22Rv1 (cell line): ENCODE measurements at regions not wholly inside any gene's neighbourhood (a gene's known extent, or its start where the extent isn't known, plus 50 kb on each side); places are given as distances from the start of the nearest gene placed in this dataset.
"Not testable (repeated sequence)": the region's sequence is repeated elsewhere in the genome, so short reads cannot be mapped to it uniquely, and the experiment has no call there.

Experiments
- H3K27ac ChIP-seq: fragments of 450-650 bp; 2 replicates; pipeline ENCODE4 v1.5.1; 2017
- CTCF ChIP-seq: fragments of 450-650 bp; IDR thresholded peaks from 2 replicates; pipeline ENCODE4 v1.5.1; 2017; ENCODE audit warnings: mild to moderate bottlenecking
- ZFX ChIP-seq: fragments of 450-650 bp; IDR thresholded peaks from 2 replicates; pipeline ENCODE4 v1.6.1; 2017; ENCODE audit warnings: antibody characterized with exemption, borderline replicate concordance

DNA sequence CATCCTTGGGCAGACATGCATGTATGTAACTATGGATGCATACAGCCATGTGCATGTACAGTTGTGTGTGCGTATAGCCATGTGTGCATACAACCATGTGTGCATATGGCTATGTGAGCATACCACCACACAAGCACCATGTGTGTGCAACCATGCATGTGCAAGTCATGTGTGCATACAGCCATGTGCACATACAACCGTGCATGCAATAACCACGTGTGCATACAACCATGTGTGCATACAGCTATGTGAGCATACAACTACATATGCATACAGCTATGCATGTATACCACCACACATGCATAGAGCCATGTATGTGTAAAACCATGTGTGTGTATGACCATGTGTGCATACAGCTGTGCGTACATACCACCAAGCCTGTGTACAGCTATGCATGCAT, 185.7 kb downstream of the BANP start:
- not testable (repeated sequence) for H3K27ac ChIP-seq

- not testable (repeated sequence) for H3K27ac ChIP-seq
These were observed 187.9 kb downstream of the BANP start for GRCh38 chr16:88139141-88139540.

GRCh38 chr16:88140195-88140594, 189.0 kb downstream of the BANP start:
- H3K27ac ChIP-seq: not testable (repeated sequence)

DNA sequence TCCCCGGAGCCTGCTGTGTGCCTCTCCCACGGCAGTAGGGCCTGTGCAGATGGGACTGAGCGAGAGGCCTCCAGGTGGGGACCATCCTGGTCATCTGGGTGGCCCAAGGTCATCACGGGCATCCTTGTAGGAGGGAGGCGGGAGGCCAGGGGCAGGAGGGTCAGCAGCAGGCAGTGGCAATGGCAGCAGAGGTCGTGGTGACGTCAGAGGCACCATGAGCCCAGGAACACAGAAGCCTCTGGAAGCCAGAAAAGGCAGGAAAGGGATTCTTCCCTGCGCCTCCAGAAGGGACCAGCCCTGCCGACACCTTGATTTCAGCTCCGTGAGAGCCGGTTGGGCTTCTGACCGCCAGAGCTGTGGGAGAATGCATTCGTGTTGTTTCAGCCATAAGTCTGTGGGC, 190.3 kb downstream of the BANP start:
- TF ChIP-seq ZFX (no peak), CTCF (no peak)

DNA sequence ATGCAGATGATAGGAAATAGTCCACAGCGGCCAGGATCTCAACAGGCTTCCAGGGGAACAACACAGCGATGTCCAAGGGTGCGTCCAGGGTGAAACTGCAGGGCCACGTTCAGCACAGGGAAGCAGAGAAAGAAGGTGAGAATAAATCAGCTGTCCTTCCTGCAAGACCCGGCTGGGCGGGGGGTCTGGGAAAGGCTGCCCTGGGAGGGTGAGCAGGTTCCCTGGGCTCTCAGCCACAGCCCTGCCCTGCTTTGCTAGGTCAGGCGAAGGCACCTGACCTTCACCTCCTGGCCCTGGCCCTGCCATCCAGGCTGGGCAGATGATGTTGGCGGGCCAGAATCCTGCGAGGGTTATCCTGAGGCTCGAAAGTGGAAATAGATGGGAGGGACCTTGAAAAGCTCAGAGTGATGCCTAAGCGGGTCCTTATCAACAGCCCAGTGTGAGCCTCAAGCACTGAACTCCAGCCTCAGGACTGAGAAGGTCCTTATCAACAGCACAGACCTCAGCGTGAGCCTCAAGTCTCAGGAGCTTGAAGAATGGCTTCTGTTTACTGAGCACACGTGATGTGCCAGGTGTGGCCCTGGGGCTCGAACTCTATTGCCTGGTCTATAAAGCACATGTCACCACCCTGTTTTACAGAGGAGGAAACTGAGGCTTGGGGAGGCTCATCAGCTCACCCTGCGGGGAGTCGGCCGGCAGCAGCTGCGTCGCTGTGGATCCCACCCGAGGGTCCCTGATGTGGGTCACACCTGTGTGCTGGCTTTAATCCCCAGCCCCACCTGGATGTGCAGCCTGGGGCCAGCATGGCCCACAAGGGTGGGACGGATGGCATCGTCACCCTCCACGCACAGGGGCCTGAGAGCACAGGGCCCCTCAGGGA, 191.1 kb downstream of the BANP start:
- not testable (repeated sequence) for H3K27ac ChIP-seq

More for the DNA sequence above, 190.3 kb downstream of the BANP start:
- no peak overlapping the region for H3K27ac ChIP-seq

DNA sequence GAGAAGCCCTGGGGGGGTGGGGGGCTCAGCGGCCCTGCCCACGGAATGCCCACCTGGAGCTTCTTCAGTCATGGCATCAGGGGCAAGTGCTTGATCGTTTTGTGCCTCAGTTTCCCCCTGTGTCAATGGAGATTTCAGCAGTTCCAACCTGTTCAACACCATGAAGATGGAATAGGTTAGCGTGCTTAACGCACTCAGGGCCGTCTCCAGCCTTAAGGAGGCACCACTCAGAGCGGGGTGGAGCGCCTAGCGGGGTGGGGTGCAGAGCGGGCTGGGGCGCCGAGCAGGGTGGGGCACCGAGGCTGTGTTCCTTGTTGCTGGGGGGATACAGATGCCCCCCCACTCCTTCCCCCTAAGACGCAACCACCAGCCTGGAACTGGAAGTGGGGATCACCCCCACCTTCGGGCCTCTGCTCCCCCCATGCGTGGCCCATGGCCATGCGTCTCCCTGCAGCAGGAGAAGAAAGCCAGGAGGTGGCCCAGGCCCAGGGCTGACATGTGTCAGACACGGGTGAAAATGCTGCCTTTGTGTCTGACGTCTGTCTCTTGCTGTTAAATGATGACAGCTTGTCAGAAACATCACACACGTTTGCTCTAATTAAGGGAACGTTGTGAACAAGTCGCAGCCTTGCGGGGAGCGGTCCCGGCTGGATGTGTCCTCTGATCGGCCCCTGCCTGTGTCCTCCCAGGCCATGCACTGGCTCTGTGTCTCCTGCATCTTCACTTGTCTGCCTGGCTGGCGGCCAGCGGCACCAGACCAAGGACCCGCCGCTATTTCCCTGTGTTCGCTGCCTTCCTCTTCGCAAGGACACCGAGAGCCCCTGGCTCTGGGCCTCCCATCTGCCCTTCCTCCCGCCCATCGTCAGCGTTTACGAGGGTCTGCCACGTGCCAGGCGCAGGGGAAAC, 192.1 kb downstream of the BANP start:
- H3K27ac ChIP-seq: not testable (repeated sequence)

- TF ChIP-seq ZFX (no peak), CTCF (no peak)
These were observed 192.8 kb downstream of the BANP start for GRCh38 chr16:88144028-88144511.

GRCh38 chr16:88145376-88145775, 194.1 kb downstream of the BANP start:
- H3K27ac ChIP-seq: not testable (repeated sequence)

More at GRCh38 chr16:88144028-88144511, 192.8 kb downstream of the BANP start:
- H3K27ac ChIP-seq: no peak overlapping the region

- not testable (repeated sequence) for H3K27ac ChIP-seq
These were observed 194.7 kb downstream of the BANP start for GRCh38 chr16:88145824-88146405.

- H3K27ac ChIP-seq: not testable (repeated sequence)
These were observed 196.8 kb downstream of the BANP start for GRCh38 chr16:88148078-88148477.

DNA sequence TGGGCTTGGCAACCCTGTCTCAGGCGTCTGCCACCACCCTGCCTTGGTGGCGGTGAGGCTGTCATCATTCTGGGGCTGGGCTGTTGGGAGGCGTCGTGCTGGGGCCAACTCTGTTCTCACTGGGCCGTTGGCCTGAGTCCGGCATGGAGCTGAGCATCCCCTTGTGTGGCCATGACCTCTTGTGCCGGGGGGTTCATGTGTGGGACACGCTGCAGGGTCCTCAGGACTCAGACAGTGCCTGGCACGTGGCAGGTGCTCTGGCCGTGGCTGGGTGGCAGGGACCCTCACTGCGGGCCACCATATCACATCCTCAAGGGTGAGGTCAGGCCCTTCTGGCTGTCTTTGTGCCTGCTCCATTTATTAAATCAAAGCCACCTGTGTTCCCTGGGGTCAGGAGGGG, 197.4 kb downstream of the BANP start:
- H3K27ac ChIP-seq: not testable (repeated sequence)

DNA sequence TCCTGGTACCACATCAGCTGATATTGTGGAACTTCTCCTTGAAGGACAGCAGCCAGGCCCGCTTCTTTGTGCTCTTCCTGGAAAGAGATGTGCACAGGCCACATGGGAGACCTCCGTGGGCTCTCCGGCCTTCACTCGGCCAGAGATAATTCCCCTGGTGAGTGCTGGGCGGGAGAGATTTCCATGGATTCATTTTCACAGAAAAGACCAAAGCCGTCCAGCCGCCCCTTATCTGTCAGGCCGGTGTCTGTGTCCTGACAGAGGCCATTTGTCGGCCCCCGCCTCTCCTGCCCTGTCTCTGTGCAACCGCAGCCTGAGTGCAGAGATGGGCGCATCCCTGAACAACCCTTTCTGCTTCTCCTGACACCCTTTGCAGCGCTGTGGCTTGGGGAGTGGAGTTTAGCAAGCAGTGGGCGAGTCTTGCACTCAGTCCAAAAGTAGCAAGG, 197.9 kb downstream of the BANP start:
- H3K27ac ChIP-seq: not testable (repeated sequence)

DNA sequence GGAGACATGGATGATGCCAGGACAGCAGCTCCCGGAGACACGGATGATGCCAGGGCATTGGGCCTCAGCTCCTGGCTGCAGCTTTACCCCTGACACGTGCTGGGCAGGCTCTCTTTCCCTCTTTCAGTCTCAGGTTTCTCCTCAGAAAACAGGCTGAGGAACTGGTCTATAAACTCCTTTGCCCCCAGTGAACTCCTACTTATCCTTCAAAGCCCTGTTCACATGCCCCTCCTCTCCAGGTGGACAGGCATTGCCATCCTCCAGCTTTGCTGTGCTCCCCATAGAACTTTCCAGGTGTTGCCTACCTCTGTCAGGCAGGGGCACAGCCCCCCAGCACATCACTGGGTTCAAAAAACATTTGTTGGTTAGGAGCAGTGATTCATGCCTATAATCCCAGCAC, 198.4 kb downstream of the BANP start:
- H3K27ac ChIP-seq: not testable (repeated sequence)

- not testable (repeated sequence) for H3K27ac ChIP-seq
These were observed 199.4 kb downstream of the BANP start for GRCh38 chr16:88150456-88151128.

- not testable (repeated sequence) for H3K27ac ChIP-seq
These were observed 199.9 kb downstream of the BANP start for GRCh38 chr16:88151129-88151499.

DNA sequence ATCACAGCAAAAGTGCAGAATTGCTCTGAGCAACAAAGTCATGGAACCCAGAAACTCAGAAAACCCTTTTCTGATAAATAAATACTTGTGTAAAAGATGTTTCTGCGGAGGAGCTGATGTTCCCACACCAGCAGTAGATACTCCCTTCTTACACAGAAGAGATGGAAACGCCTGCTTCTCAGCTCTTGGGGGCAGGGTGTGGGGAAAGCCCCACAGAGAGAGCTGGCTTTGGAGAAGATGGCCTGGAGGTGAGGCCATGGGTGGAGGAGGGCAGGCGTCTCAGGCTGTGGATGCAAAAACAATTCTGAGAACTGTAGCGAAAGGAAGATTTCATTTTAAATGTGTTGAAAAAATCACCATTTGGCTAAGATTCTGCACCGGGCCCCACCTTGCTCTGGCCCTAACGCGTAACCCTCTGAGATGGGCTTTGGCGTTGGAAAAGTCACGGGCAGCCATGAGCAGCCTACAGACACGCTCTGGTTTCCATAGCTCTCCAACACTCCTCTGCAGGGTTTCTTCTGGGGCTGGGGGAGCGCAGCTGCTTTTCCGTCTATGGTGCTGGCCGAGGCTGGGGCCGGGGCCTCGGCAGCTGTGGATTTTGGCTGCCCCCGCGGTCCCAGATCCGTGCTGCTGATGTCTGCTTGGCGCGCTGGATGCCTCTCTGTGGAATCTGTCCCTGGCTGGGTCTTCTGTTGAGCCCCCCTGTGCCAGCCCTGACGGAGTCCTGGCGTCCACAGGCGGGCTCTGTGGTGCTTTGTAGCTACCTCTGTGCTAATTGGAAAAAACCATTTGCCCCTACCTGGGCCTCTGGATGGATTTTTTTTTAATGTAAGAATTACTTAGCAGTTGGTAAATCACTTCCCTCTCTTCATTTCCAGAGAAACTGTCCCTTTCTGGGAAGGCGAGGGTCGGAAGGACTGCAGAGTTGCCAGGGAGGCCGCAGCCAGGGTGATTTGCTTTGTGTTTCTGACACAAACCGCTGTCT, 200.9 kb downstream of the BANP start:
- not testable (repeated sequence) for H3K27ac ChIP-seq

GRCh38 chr16:88152879-88153278, 201.6 kb downstream of the BANP start:
- not testable (repeated sequence) for H3K27ac ChIP-seq
